DOHH2 (cell line): ENCODE measurements at regions not wholly inside any gene's neighbourhood (a gene's known extent, or its start where the extent isn't known, plus 50 kb on each side); places are given as distances from the start of the nearest gene placed in this dataset.

Experiments used
- H3F3A ChIP-seq: fragments of 200-600 bp; sonication (generic), shearing (Covaris generic); 2 replicates; pipeline ENCODE4 v1.6.0; 2016; ENCODE audit warnings: antibody characterized with exemption, mild to moderate bottlenecking; ENCODE audit not compliant: control insufficient read depth, insufficient read depth
- H3K27ac ChIP-seq: fragments of 200-600 bp; sonication (generic); 2 replicates; pipeline ENCODE4 v1.5.1; 2014; ENCODE audit warnings: low read depth, mild to moderate bottlenecking, low read length, moderate library complexity
- H3K27me3 ChIP-seq: fragments of 200-600 bp; sonication (generic); 2 replicates; pipeline ENCODE4 v1.6.1; 2014; ENCODE audit warnings: mild to moderate bottlenecking, low read length, mixed read lengths; ENCODE audit not compliant: control insufficient read depth
- H3K36me3 ChIP-seq: fragments of 200-600 bp; sonication (generic); 2 replicates; pipeline ENCODE4 v1.6.1; 2014; ENCODE audit warnings: mild to moderate bottlenecking, low read length, moderate library complexity, mixed read lengths; ENCODE audit not compliant: control insufficient read depth
- H3K4me1 ChIP-seq: fragments of 200-600 bp; sonication (generic); 2 replicates; pipeline ENCODE4 v1.6.1; 2014; ENCODE audit warnings: mild to moderate bottlenecking, low read length, mixed read lengths; ENCODE audit not compliant: control insufficient read depth
- H3K4me2 ChIP-seq: fragments of 200-600 bp; sonication (generic); 2 replicates; pipeline ENCODE4 v1.6.0; 2014; ENCODE audit warnings: mild to moderate bottlenecking, low read length, moderate library complexity
- H3K4me3 ChIP-seq: fragments of 200-600 bp; sonication (generic); 2 replicates; pipeline ENCODE4 v1.5.1; 2014; ENCODE audit warnings: mild to moderate bottlenecking, low read length, mixed read lengths
- H3K79me2 ChIP-seq: fragments of 200-600 bp; sonication (generic); 2 replicates; pipeline ENCODE4 v1.6.1; 2014; ENCODE audit warnings: mild to moderate bottlenecking, low read length, mixed read lengths; ENCODE audit not compliant: control insufficient read depth
- H3K9me2 ChIP-seq: fragments of 200-600 bp; sonication (generic); replicated peaks from 2 replicates; pipeline ENCODE4 v1.6.1; 2014; ENCODE audit warnings: mild to moderate bottlenecking, low read length, mixed read lengths; ENCODE audit not compliant: control insufficient read depth
- H3K9me3 ChIP-seq: fragments of 200-600 bp; sonication (generic); 2 replicates; pipeline ENCODE4 v1.6.1; 2014; ENCODE audit warnings: antibody characterized with exemption, low read length, mixed read lengths; ENCODE audit not compliant: control insufficient read depth, insufficient read depth
- H4K20me1 ChIP-seq: fragments of 200-600 bp; sonication (generic); 2 replicates; pipeline ENCODE4 v1.6.0; 2014; ENCODE audit warnings: low read depth, mild to moderate bottlenecking, antibody characterized with exemption, low read length, moderate library complexity; ENCODE audit not compliant: control insufficient read depth, insufficient read depth
- EZH2phosphoT487 ChIP-seq: fragments of 200-600 bp; sonication (generic); IDR thresholded peaks from 2 replicates; pipeline ENCODE4 v1.6.1; 2017; ENCODE audit warnings: borderline replicate concordance, mild to moderate bottlenecking, antibody characterized with exemption, low read length, moderate library complexity, mixed read lengths
- TF ChIP-seq, protein P1 (sequence below): fragments of 200-600 bp; sonication (generic); IDR thresholded peaks from one replicate; pipeline ENCODE4 v1.5.1; 2014; ENCODE audit warnings: antibody characterized with exemption, mild to moderate bottlenecking, low read depth, low read length; ENCODE audit not compliant: poor library complexity, severe bottlenecking

DNA sequence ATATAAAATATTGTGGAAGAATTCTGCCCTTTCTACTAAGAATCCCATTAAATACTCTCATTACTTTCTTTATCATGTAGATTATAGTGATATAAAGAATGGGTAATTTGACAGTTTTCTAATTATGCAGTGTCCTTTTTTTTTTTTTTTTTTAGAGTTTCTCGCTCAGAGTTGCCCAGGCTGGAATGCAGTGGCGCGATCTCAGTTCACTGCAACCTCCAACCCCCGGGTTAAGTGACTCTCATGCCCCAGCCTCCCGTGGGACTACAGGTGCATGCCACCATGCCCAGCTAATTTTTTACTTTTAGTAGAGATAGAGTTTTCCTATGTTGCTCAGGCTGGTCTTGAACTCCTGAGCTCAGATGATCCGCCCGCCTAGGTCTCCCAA lies 1143.4 kb upstream of the SORCS1 start:
- Histone ChIP-seq H3K4me2 (no peak overlapping the region), H3K27ac (no peak overlapping the region), H3K9me3 (no peaks in the 10 kb centered on the region), H4K20me1 (no peaks in the 10 kb centered on the region), H3K36me3 (no peaks in the 10 kb centered on the region), H3K27me3 (no peaks in the 10 kb centered on the region), H3F3A (no peaks in the 10 kb centered on the region), H3K79me2 (no peaks in the 10 kb centered on the region), H3K4me1 (no peaks in the 10 kb centered on the region), H3K9me2 (no peaks in the 10 kb centered on the region), H3K4me3 (no peak overlapping the region)
- no peak for TF ChIP-seq EZH2phosphoT487
- TF ChIP-seq, protein P1, sequence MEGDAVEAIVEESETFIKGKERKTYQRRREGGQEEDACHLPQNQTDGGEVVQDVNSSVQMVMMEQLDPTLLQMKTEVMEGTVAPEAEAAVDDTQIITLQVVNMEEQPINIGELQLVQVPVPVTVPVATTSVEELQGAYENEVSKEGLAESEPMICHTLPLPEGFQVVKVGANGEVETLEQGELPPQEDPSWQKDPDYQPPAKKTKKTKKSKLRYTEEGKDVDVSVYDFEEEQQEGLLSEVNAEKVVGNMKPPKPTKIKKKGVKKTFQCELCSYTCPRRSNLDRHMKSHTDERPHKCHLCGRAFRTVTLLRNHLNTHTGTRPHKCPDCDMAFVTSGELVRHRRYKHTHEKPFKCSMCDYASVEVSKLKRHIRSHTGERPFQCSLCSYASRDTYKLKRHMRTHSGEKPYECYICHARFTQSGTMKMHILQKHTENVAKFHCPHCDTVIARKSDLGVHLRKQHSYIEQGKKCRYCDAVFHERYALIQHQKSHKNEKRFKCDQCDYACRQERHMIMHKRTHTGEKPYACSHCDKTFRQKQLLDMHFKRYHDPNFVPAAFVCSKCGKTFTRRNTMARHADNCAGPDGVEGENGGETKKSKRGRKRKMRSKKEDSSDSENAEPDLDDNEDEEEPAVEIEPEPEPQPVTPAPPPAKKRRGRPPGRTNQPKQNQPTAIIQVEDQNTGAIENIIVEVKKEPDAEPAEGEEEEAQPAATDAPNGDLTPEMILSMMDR, result no peak

DNA sequence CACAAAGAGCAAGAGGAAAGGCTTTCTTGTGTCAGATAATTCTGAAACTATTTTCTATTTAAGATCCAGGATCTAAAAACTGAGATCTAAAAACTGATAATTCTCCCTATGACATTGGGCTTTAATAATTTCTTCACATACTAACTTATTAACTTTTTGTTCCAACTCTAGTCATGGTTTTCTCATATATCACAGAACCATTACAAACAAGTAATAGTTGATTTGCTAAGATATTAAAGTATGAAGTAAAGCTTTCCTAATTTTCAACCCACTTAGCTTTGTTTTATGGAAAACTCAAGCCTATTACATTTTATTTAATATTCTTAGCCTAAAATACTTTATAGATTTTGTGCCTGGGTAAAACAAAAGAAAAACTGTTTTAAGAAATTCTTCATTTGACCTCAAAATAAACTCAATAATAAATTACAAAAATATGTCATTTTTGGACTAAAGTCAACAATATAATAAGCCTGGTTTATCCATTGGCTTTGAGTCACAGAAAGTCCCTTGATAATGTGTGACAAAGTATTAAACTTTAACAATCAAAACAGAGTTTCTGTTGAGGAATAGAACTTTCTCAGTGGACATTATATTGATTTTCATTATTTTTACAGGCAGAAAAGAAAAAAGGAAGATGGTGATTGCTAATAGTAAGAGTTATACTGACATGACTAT lies 1142.9 kb upstream of the SORCS1 start:
- Histone ChIP-seq H3K4me1 (no peaks in the 10 kb centered on the region), H3K27me3 (no peaks in the 10 kb centered on the region), H3K4me2 (no peak overlapping the region), H3F3A (no peaks in the 10 kb centered on the region), H3K27ac (no peak overlapping the region), H3K9me2 (no peaks in the 10 kb centered on the region), H3K79me2 (no peaks in the 10 kb centered on the region), H4K20me1 (no peaks in the 10 kb centered on the region), H3K36me3 (no peaks in the 10 kb centered on the region), H3K4me3 (no peak overlapping the region), H3K9me3 (no peaks in the 10 kb centered on the region)
- no peak for TF ChIP-seq EZH2phosphoT487
- TF ChIP-seq, protein P1, result no peak

DNA sequence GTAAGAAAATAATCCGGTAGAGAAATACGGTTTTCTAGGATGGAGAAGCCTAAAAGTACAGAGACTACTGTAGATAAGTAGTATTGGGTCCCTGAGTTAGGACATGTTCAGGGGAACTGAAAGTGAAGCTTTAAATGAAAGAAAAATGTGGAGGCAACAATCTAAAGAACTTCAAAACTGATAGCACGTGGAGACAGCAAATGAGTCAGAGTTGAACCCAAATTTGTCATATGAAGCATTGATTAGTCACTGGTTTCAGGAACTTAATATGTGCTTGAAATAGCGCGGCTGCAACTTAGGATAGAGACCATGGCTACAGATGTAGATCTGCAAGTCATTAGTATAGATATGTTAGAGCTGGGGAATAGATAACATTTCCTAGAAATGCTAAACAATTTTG lies 1138.6 kb upstream of the SORCS1 start:
- Histone ChIP-seq H3K36me3 (no peaks in the 10 kb centered on the region), H3K79me2 (no peaks in the 10 kb centered on the region), H3K9me2 (no peaks in the 10 kb centered on the region), H3F3A (no peaks in the 10 kb centered on the region), H3K4me2 (no peak overlapping the region), H3K9me3 (no peaks in the 10 kb centered on the region), H3K27me3 (no peaks in the 10 kb centered on the region), H3K27ac (no peak overlapping the region), H3K4me1 (no peaks in the 10 kb centered on the region), H4K20me1 (no peaks in the 10 kb centered on the region), H3K4me3 (no peak overlapping the region)
- TF ChIP-seq EZH2phosphoT487, result no peak
- TF ChIP-seq, protein P1, result no peak

DNA sequence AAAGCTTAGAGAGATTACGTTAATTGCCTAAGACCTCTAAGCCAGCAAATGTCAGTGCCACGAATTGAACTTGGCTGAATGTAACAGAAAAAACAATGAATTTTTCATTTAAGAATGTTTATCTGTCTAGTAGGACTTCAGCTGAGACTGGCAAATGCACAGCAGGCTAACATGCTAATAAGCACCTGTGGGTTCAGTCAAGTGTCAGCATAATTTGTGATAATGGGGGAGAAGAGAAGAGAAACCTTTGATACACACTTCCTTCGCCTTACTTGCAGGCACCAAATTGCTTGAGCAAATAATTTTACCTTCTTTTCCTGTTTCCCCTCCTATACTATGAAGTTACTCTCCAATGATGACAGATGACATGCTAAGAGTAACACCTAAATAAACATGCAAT lies 1136.5 kb upstream of the SORCS1 start:
- no peaks in the 10 kb centered on the region for H3K4me1 ChIP-seq
- no peak for TF ChIP-seq EZH2phosphoT487
- TF ChIP-seq, protein P1, result no peak
- no peaks in the 10 kb centered on the region for H3F3A ChIP-seq
- no peaks in the 10 kb centered on the region for H3K27me3 ChIP-seq
- H3K79me2 ChIP-seq, result no peaks in the 10 kb centered on the region
- no peaks in the 10 kb centered on the region for H3K9me2 ChIP-seq
- H3K27ac ChIP-seq, result no peak overlapping the region
- H3K4me3 ChIP-seq, result no peak overlapping the region
- H3K9me3 ChIP-seq, result no peaks in the 10 kb centered on the region
- H3K36me3 ChIP-seq, result no peaks in the 10 kb centered on the region
- H3K4me2 ChIP-seq, result no peak overlapping the region
- no peaks in the 10 kb centered on the region for H4K20me1 ChIP-seq
